ENCODE measurements at regions not wholly inside any gene's neighbourhood (a gene's known extent, or its start where the extent isn't known, plus 50 kb on each side); places are given as distances from the start of the nearest gene placed in this dataset.

DNA sequence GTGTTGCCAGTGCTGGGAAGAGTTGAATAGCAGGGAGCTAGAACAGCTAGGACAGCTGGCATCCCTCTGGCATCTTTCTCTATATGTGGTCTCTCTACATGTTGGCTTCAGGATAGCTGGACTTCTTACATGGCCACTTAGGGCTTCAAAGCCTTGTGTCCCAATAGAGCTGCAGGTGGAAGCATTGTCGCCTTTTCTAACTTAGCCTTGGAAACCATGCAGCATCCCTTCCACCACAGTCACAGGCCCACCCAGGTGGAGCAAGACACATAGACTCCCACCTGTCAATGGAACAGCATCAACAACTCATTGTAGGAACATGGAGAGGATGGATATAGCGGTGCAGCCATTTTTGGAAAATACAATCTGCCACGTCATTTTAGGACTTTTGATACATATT is 149.0 kb downstream of the AASDH start:
- TF ChIP-seq, protein P1, sequence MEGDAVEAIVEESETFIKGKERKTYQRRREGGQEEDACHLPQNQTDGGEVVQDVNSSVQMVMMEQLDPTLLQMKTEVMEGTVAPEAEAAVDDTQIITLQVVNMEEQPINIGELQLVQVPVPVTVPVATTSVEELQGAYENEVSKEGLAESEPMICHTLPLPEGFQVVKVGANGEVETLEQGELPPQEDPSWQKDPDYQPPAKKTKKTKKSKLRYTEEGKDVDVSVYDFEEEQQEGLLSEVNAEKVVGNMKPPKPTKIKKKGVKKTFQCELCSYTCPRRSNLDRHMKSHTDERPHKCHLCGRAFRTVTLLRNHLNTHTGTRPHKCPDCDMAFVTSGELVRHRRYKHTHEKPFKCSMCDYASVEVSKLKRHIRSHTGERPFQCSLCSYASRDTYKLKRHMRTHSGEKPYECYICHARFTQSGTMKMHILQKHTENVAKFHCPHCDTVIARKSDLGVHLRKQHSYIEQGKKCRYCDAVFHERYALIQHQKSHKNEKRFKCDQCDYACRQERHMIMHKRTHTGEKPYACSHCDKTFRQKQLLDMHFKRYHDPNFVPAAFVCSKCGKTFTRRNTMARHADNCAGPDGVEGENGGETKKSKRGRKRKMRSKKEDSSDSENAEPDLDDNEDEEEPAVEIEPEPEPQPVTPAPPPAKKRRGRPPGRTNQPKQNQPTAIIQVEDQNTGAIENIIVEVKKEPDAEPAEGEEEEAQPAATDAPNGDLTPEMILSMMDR (IDR thresholded peaks at IDR 0.05) = no peak
- no peak for DNase-seq (ENCODE audit: extremely low spot score, unreplicated experiment)
- no peaks in the 10 kb centered on the region for H3K9me3 Mint-ChIP-seq (ENCODE audit: unreplicated experiment)
- H3K4me1 Mint-ChIP-seq (ENCODE audit: unreplicated experiment) = no peaks in the 10 kb centered on the region
- H3K27ac Mint-ChIP-seq (ENCODE audit: unreplicated experiment) = no peak overlapping the region
- no peaks in the 10 kb centered on the region for H3K36me3 Mint-ChIP-seq (ENCODE audit: unreplicated experiment)
- H3K27me3 Mint-ChIP-seq (ENCODE audit: unreplicated experiment) = no peaks in the 10 kb centered on the region
- no peak overlapping the region for H3K4me3 Mint-ChIP-seq (ENCODE audit: unreplicated experiment)

DNA sequence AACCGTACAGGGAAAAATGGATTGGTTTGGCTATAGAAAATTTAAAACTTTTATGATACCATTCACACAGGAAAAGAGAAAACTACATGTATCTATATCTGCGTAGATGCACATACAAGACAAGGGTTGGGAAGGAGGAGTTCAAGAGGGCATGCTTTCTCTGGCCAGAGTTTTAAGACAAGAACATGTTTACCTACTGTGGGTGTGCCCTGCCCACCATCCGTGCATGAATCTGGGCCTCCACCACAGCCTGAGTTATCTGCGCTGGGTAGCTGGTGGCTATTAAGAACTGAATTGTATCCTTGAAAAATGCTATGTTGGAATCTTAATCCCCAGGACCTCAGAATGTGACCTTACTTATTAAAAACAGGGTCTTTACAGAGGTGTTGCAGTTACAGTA is 151.6 kb downstream of the AASDH start:
- H3K27ac Mint-ChIP-seq (ENCODE audit: unreplicated experiment) = no peak overlapping the region
- DNase-seq (ENCODE audit: extremely low spot score, unreplicated experiment) = no peak
- no peaks in the 10 kb centered on the region for H3K27me3 Mint-ChIP-seq (ENCODE audit: unreplicated experiment)
- TF ChIP-seq, protein P1 (IDR thresholded peaks at IDR 0.05) = no peak
- H3K9me3 Mint-ChIP-seq (ENCODE audit: unreplicated experiment) = peaks cover 7% of the 10 kb centered on the region
- no peak overlapping the region for H3K4me3 Mint-ChIP-seq (ENCODE audit: unreplicated experiment)
- H3K4me1 Mint-ChIP-seq (ENCODE audit: unreplicated experiment) = no peaks in the 10 kb centered on the region
- H3K36me3 Mint-ChIP-seq (ENCODE audit: unreplicated experiment) = no peaks in the 10 kb centered on the region

DNA sequence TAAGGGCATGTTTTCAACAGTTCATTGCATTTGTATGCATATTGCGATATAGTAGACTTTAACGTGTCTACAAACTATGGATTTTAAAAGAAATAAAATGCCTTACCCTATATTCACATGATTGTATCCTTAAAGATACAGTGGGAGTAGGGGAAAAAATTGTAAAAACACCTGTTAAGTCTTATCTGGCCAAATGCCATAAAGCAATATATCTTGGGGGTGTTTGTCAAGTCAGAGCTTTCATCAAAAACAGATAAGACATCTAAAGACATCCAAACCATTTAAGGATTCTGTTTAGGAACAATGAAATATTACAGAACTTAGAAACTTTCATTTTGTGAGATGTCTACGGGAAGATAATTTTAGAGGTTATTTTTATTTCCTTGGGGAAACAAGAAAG is 152.3 kb downstream of the AASDH start:
- no peak overlapping the region for H3K27ac Mint-ChIP-seq (ENCODE audit: unreplicated experiment)

DNA sequence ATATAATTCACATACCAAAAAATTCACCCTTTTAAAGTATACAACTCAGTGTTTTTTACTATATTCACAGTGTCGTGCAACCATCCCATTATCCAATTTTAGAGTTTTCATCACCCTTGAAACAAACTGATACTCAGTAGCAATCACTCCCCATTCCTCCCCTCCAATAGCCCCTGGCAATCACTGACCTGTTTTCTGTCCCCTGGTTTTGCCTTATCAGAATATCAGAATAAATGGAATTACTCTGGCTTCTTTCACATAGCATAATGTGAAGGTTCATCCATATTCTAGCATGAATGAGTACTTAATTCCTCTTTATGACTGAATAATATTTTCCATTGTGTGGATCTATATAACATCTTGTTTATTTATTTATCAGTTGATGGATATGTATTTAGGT is 153.2 kb downstream of the AASDH start:
- TF ChIP-seq, protein P1 (IDR thresholded peaks at IDR 0.05) = no peak
- Mint-ChIP-seq H3K27me3 (ENCODE audit: unreplicated experiment) (no peaks in the 10 kb centered on the region), H3K4me1 (ENCODE audit: unreplicated experiment) (no peaks in the 10 kb centered on the region), H3K9me3 (ENCODE audit: unreplicated experiment) (peaks cover 7% of the 10 kb centered on the region), H3K27ac (ENCODE audit: unreplicated experiment) (no peak overlapping the region), H3K36me3 (ENCODE audit: unreplicated experiment) (no peaks in the 10 kb centered on the region), H3K4me3 (ENCODE audit: unreplicated experiment) (no peak overlapping the region)
- no peak for DNase-seq (ENCODE audit: extremely low spot score, unreplicated experiment)

More for the DNA sequence above, 152.3 kb downstream of the AASDH start:
- DNase-seq (ENCODE audit: extremely low spot score, unreplicated experiment) = no peak
- H3K4me1 Mint-ChIP-seq (ENCODE audit: unreplicated experiment) = no peaks in the 10 kb centered on the region
- no peak overlapping the region for H3K4me3 Mint-ChIP-seq (ENCODE audit: unreplicated experiment)
- peaks cover 7% of the 10 kb centered on the region for H3K9me3 Mint-ChIP-seq (ENCODE audit: unreplicated experiment)
- TF ChIP-seq, protein P1 (IDR thresholded peaks at IDR 0.05) = no peak
- H3K36me3 Mint-ChIP-seq (ENCODE audit: unreplicated experiment) = no peaks in the 10 kb centered on the region
- H3K27me3 Mint-ChIP-seq (ENCODE audit: unreplicated experiment) = no peaks in the 10 kb centered on the region

DNA sequence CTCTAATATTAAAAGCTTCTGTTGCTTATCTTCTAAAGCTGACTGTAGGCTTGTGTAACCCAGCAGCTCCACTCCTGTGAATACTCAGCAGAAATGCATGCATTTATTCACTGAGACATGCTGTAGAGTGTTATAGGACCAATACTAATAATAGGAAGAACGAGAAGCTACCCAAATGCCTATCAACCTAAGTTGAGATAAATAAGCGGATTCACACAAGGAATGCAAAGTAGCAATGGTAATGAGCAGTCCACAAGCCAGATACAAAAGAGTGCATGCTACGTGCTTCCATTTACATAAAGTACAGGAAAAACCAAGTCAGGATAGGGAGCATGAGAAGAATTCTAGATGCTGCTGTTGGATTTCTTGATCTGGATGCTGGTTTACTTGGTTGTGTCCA is 155.9 kb downstream of the AASDH start:
- Mint-ChIP-seq H3K27me3 (ENCODE audit: unreplicated experiment) (no peaks in the 10 kb centered on the region), H3K4me3 (ENCODE audit: unreplicated experiment) (no peak overlapping the region), H3K4me1 (ENCODE audit: unreplicated experiment) (no peaks in the 10 kb centered on the region), H3K9me3 (ENCODE audit: unreplicated experiment) (peaks cover 7% of the 10 kb centered on the region), H3K36me3 (ENCODE audit: unreplicated experiment) (peaks cover 1% of the 10 kb centered on the region), H3K27ac (ENCODE audit: unreplicated experiment) (no peak overlapping the region)
- TF ChIP-seq, protein P1 (IDR thresholded peaks at IDR 0.05) = no peak
- no peak for DNase-seq (ENCODE audit: extremely low spot score, unreplicated experiment)

Measured in osteocyte (in vitro differentiated cells).